Esophagus muscularis mucosa (tissue), 4 donors: ENCODE measurements at regions not wholly inside any gene's neighbourhood (a gene's known extent, or its start where the extent isn't known, plus 50 kb on each side); places are given as distances from the start of the nearest gene placed in this dataset.

Source experiments
- CTCF ChIP-seq, 3 experiments: fragments of 200-600 bp in 2 of 3; fragments of 450-650 bp in 1 of 3; sonication (generic) in 2 of 3; IDR thresholded peaks; one replicate each; pipeline ENCODE4 v1.5.1; 2017 to 2019; ENCODE audit warnings: antibody characterized with exemption in 3 of 3, mild to moderate bottlenecking in 2 of 3, moderate library complexity in 1 of 3
- EP300 ChIP-seq: sonication (generic); formaldehyde crosslinking; IDR thresholded peaks from one replicate; pipeline ENCODE4 v1.6.1; 2017; ENCODE audit warnings: antibody characterized with exemption
- POLR2A ChIP-seq: fragments of 450-650 bp; IDR thresholded peaks from one replicate; pipeline ENCODE4 v1.6.1; 2017; ENCODE audit warnings: antibody characterized with exemption, moderate library complexity, mild to moderate bottlenecking, low read depth

GRCh38 chr12:28963554-28963953 is 185.5 kb upstream of the FAR2 start:
- TF ChIP-seq EP300 (no peak), CTCF (IDR thresholded peaks at IDR 0.05) (peak in 1 of 3 experiments; percentile 13), POLR2A (no peak)
